ENCODE measurements at regions not wholly inside any gene's neighbourhood (a gene's known extent, or its start where the extent isn't known, plus 50 kb on each side); places are given as distances from the start of the nearest gene placed in this dataset.

DNA sequence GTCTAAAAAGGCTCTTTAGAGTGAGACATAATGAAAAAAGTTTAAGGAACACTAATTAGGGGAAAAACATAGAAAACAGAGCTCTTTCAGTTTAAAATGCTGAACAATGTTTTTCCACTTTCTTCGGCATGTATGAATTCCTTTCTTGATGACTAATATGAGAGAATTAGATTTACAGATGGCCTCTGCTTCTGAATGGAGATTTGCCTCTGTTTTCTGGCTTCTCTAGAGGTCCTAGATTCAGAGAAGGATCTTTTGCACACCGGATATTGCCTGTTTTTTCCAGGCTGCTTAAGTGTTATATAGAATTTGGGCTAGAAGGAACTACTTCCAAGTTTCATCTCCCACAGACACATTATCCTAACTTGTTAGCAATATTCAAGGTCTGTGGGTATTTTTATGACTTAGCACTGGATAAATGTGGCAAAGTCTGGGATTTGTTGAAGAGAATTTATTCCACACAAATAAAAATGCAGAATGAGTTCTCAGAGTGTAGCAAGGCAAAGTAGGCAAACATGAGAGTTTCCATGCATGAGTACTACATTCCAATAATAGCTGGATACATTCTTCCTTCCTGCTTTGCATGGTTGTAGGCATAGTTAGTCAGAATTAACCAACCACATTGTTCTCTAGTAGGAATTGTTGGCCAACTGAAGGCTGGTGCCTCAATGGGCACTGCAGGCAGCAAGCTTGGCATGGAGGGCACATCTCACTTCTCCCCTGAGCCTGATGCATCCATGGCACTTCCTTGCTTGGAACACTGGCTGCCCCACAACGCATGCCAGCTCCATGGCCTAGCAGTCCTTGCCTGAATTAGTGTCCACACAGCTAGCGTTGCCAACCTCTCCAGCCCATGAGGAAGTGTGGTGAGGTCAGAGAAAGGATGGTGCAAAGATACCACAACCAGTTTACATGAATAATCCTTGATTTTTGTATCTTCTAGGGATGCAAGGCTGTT, 224.2 kb downstream of the CLIC5 start:
- DNase-seq: no peak

DNA sequence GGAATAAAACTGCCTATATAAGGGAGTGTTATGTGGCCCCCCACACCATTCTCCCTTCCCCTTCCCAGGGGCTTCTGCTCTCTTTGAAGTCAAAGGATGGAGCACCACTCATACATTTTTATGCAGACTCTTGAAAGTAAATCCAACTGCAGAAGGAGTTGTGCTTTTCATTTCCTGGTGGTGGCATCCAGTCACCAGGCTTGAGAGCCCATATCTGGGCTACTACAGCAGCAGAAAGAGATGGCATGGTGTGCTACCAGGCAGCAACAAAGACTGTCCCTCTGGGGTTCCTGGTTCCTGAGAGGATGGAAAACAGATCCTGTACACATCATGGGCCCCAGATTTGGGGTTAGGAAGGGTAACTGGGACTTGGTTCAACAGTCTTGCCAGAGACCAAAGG, 226.4 kb downstream of the CLIC5 start:
- DNase-seq: no peak

DNA sequence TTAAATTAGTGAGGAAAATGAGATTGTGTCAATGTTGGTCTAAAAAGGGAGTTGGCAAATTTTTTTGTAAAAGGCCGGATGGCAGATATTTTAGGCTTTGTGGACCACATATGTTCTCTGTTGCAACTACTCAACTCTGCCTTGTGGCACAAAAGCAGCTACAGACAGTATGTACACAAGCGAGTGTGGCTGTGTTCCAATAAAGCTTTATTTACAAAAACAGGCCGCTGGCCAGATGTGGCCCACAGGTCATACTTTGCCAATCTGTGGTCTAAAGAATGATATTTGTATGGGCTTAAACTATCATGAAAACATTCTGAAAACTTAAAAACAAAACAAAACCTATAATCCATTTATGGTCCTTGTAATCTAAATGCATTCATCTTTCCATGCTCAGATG, 228.3 kb downstream of the CLIC5 start:
- no peak for DNase-seq

DNA sequence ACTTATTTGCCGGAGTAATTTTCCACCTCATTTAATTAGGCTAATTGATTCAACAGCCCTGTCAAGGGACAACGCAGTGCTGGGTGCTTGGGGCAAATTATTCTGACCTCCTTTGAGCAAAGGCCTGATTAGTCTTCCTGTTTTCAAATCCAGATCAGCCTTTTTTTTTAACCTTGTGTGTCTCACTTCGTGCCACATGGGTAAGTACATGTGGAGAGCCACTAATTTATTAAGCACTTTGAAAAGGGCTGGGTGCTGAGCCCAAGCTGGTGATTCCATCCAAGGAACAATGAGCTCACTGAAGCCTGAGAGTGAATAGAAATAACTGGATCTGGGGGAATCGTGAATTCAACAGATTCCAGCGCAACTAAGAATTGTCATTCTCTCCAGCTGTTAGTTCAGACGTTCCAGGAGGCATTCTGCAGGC, 229.3 kb downstream of the CLIC5 start:
- DNase-seq: no peak

DNA sequence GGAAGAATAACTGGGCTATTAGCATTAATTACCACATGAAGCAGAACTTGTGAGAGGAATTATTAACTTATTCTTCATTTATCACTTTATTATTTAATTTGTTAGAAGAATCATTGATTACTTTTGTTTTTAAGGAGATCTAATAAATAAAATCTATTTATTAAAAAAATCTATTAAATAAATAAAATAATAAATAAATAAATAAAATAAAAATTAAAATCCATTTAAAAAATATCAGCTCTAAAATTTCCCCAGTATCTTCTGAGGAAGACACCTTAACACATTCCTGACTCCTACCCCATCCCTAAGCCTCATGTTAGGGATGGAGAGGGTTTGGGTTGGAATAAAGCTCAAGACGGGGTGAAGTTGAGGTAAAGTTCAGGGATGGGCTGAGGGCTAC, 231.4 kb downstream of the CLIC5 start:
- no peak for DNase-seq

DNA sequence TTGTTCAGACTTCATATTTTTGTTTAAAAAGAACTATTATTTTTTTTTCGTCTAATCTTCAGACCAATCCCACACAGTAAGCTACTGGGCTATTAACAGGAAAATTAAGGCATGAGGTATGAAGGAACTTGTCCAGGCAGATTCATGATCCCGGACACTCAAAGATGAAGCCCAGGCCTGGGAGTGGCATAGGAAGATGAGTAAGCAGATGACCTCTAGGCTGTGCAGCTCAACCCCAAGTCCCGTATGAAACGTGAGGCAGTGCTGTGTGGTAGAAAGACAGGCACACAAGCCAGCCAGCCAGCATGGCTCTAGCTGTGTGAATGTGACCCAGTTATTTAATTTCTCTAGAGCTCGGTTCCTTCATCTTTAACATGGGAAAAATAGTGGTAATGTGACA, 231.9 kb downstream of the CLIC5 start:
- DNase-seq: no peak

DNA sequence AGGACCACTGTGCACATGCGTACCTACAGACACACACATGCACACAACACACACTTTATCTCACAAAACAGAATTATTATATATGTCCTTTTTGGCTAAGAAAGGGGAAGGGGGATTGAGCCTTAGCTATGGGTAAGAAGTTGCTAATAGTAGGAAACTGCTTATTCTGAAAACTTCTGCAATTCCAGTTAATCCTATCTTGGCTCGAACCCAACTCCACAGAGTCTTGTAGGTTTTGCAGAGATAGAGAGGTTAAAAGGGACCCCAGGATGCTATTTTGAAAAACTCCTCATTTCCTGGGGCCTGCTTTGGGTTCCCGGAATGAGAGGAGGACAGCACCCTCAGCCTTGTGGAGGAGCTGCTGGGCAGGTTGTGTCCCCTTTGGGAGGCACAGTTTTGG, 233.8 kb downstream of the CLIC5 start:
- no peak for DNase-seq

DNA sequence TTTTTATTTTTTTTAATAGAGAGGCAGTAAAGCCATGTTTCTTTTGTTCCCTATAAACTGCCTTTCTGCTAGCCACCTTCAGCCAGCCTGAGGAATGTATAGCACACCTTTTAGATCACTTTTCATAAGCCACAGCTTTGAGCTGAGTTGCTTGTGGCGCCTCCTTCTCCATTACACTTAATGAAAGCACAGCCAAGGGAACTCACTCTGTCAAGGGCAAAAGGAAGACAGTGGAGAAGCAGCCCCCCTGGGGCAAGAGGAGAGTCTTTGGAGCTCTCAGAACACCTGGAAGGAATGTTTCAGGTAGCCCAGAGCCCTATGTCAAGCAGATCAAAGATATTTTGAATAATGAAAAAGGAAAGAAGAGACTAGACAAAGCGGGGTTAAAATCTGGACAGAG, 235.1 kb downstream of the CLIC5 start:
- DNase-seq: no peak

DNA sequence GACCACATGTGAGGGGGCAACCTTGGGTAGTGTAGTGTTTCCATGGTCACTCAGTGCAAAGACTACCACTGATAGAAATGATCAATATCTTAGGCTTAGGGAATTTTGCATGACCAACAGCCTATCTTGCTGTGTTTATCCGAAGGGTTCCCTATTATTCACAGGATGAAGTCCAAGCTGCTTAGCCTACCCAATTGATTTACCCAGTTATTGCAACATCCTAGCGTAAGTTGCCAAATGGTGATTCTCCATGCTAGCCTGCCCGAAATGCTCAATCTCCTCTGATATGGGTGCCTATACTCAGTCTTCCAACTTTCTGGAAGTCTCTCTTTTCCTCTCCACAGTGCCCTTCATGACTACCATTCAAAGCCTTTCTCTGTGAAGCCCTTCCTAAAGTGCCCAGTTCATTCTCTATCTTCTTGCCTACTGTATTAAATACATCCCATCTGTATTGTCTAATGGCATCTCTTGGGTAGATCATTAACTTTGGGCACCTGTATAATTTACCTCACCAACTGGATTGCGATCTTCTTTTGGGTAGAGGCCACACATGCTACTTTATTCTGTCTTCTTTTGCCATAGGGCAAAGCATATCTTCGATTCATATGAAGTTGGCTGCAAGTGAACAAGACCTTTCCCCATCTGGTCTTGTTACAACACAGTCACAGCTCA, 240.5 kb downstream of the CLIC5 start:
- no peak for DNase-seq

DNA sequence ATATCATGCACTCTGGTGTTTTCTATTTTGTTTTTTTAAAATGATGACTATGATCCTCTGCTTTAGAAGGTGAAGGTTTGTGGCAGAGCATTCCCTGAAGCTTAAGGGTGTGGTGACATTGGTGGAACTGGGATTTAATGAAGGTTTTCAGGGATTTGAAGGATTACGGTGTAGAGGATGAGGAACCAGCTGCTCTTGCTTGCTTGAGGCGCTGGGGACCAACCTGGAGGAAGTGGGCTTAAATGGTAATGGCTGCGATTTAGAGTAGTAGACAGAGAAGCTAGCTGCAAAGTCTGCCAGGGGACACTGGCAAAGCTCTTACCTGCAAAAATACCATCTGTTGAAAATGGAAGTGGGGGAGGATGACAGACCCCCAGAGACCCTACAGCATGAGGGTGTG, 241.8 kb downstream of the CLIC5 start:
- no peak for DNase-seq

DNA sequence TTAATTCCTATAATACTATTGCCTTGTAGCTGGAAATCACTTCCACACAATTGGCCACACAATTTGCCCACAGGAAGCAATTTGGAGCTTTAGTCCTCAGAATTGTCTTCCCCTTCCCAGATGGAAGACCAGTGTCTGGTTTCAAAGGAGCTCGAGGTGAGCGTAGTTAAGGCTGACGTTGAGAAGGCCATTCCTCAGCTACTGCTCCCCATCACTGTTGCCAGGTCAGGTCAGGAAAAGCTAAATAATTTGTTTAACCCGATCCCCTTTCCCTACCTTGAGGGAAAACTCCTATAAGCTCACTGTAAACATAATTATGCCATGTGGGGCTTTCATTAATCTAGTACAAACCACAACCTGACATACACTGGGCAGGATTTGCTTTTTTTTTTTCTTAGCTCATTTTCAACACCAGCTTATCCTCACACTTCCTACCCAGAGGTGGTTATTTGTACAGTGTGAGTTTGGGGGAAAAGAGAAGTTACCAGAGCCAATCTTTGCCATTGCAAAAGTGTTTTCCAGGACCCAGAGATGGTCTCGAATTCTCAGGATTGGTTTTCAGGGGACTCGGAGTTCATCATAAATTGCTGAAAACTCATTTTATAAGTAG, 242.7 kb downstream of the CLIC5 start:
- DNase-seq: no peak

DNA sequence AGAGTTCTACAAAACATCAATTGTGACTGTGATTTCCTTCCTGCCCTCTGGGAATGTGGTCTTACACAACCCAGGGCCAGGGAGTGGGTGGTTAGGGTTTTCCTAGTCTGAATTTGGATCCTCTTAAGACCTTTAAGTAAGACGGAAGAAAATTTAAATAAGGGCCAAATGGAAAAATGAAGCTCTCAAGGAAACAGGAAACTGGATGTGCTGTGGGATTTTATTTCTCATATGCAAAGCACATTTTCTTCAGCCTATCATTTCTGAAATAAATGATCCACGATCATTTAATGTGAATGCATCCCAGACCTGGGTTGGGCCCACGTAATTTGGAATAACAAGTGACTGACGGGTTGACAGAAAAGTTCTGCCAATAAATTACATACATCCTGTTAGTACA, 243.6 kb downstream of the CLIC5 start:
- DNase-seq: no peak

DNA sequence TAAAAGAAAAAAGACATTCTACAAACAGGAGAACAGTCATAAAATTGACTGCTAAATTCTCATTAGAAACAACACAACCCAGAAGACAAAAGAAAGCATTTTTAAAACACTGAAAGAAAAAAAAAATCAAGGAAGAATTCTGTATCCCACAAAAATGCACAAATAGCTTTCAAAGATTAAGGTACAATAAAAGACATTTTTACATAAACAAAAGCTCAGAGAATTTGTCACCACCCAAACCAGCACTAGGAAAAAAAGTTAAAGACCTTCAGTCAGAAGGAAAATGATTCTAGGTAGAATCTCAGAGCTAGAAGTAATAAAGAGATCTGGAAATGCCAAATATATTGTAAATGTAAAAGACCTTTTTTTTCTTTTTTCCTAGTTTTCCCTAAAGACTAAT, 252.4 kb downstream of the CLIC5 start:
- DNase-seq: no peak

DNA sequence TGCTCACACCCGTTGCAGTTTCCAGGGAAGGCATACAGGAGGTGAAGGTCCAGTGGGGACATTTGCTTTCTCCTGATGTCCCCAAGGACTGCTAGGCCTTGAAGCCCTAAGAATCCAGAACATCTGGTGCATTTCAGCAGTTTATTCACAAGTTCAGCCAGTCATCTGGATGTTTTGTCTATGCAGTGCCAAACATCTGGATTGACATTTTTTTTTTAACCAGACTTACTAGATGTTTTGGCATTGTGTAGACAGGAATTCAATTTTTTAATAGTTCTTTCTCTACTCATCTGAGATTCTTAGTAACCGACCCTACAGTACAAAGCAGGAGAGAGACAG, 256.2 kb downstream of the CLIC5 start:
- DNase-seq: no peak

DNA sequence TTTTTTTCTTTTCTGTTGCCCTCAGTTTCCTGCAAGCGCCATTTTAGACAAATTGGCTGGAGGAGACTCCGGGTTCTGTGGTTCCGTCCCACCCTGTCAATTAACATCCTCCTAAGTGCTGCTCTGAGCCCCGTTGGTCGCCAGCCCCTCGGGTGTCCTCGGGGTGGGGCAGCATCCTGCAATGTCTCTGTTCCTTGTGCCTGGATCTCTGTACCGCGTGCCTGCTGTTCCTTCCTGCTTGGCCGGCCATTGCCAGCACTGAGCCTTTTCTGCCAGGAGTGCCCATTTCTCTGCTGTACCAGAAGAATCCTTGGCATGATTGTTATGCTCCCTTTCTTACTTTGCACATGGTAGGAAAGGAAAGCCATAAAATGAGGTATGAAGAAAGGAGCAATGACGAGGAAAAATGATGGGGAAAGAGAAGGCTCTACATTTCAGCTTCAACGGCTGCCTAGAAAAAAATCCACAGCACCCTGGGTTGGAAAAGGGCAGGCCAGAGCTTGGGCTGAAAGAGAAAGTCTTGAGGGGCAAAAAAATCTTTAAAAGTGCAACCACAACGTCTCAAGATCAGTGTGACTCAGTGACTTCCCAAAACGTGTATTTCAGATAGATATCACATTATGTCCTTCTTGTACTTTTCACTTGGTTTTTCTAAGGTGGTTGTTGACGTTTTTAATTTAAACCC, 256.7 kb downstream of the CLIC5 start:
- no peak for DNase-seq

DNA sequence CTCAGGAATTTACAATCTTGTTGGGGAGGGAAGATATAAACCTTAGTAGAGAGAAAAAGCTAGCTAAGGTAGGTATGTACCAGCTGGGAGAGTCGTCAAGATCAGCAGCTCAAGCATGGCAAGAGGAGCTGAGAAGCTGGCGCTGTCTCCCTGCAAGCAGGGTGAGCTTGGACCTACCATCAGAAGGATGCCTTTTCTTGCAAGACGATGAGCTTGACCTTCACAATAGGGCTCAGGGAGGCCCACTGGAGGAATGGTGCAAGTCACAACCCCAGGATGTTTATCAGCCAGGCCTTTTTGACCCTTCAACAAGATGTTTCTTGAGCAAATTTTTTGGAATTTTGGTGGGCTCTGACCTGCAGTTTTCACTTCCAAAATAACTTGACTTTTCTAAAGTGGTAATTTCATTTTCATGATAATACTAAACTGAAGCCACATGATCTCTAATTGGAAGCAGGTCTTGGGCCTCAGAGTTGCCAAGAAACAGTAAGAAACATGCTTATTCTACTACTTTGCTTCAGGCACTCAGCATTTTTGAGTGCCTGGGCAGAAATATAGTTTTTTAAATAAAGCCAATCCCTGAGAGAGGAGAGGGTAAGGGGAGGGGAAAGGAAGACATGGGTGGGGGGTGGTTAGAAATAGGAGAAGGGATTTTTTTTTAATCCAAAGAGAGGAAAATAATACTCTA, 258.1 kb downstream of the CLIC5 start:
- DNase-seq: no peak

DNA sequence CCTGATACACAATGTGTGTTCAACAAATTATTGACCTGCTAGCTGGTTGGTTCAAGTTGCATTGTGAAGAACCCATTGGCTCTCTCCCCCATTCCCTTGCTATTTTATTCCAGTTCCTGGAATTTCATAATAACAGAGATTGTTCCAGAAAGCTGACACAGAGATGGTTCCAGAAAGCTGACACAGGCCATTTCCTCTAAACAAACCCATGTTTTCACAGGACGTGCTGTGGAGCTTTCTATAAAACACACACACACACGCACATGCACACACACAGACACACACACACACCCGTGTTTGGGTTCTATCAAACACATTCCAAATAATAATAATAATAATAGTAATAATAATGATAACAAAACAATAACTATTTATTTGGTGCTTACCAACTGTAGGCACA, 259.1 kb downstream of the CLIC5 start:
- DNase-seq: no peak

DNA sequence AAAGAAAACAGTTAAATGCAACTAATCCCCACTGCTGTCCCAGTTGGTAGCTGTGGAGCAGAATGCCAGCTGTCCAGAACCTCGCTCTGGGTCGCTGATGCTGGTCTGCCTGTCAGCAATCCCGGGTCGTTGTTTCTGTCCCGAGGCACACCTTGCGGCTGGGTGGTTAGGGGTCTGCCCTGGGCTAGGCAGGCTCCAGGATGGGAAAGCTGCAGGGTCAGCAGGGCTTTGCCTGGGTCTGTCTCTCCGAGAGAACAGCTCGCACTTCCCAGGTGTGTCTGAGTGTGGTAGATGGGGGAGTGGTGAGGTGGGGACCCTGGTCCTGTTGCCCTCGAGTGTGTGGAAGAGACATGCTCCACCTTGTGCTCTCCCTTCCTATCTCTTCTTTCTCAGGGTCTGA, 261.2 kb downstream of the CLIC5 start:
- no peak for DNase-seq

DNA sequence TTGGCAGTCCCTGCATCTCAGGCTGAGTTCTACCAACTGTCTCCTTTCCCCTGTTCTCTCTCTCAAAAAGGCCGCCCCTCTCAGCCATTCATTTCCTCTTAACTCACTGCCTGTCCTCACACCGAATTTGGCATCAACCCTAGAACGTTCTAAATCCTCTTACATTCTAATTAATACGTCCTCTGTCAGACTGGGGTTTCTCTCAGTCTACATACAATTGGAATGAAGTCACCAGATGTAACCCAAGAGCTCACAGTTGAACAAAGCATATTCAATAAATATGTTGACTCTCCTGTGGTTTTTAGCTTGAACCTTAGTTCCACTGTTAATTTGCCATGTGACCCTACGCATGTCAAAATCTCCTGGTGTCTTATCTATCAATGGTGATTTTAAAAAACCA, 269.6 kb downstream of the CLIC5 start:
- DNase-seq: no peak

DNA sequence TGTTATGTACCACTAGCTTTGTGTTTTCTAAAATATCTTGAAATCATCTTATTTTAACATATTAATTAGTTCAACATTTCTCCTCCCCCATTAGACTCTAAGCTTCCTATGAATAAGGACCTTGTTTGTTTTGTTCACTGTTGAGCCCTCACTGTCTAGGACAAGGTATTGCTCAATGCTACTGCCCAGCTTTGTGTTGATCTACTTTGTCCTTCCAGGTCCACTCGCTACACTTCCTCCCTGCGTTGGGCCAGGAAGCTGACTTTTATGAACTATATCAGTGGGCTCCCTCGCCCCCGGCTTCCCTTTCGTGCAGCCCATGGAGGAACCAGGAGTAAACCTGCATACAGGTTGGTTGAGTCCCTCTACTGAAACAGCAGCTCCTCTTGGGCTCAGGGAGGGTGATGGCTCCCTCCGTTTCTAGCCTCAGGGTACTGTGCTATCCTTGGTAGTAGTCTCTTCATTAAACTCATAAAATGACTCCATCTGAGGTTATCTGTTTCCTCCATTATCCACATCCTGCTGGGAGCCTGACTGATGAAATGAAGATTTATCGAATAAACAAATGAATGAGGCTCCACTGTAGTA, 272.5 kb downstream of the CLIC5 start:
- no peak for DNase-seq

DNA sequence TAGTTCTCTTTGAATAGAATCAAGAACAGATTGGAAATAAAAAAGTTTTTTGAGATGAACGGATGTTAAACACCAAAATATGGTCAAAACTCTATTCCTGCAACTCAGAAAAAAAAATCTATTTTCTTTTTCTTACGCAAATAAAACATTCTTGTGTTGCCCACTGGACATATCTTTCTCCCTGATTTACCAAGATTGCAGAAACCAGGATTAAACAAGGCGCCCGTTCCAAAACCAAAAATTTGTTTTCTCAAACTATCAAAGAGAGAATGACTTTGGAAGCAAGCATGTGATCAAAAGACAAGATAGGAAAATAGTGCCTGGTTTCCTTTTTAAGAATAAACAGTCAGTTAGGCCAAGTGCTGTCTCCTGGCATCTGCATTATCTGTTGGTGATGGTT, 273.1 kb downstream of the CLIC5 start:
- no peak for DNase-seq

DNA sequence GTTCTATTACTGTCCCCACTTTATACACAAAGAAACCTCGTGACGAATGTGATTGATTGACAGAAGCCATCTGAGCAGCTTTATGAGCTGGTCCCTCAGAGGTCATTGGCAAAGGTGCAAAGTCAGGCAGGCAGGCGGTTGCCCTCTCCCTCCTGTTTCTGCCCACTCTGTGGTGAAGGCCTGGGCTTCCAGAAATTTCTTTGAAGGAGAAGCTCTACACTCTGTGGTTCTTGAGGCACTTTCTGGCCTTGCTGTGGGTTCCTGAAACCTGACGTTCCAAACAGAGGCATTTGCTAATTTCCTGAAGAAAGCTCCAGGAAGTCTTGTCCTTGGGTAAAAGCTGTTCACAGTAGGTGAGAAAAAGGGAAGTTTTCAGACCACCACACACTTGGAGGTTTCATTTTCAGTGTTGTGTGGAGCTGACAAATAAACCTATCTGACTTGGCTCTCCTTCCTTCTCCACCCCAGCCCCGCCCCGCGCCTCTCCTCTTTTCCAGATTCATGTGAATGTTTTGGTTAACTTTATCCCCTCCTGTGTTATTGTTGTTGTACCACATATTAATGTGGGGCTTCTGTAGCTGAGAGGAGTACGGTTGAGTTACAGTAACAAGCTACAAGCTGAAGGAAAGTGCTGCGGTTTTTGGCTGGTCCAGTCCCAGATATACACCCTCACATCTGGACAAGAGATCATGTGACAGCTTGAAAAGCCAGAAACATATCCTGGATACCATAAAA, 274.1 kb downstream of the CLIC5 start:
- no peak for DNase-seq
